A673 (cell line): ENCODE measurements at regions not wholly inside any gene's neighbourhood (a gene's known extent, or its start where the extent isn't known, plus 50 kb on each side); places are given as distances from the start of the nearest gene placed in this dataset.

Source experiments
- BruUV-seq: library from RNA; stranded (reverse); fragments of 400-500 nt; replicated peaks from 2 replicates; lab custom pipeline; 2021; lab: Mats Ljungman, UMichigan
- CTCF ChIA-PET: fragments of 300-600 bp; sonication (Branson Sonifier 250); formaldehyde crosslinking; loops from one replicate; lab custom pipeline; 2022; ENCODE audit warnings: antibody characterized with exemption; lab: Charles Lee
- POLR2A ChIA-PET: fragments of 300-600 bp; sonication (Branson Sonifier 250); formaldehyde crosslinking; loops from one replicate; lab custom pipeline; 2022; ENCODE audit warnings: antibody characterized with exemption; ENCODE audit not compliant: low non-redundant PET; lab: Charles Lee
- DNase-seq: peaks from one replicate; pipeline ENCODE4 v3.0.0-alpha.2; 2015; ENCODE audit warnings: low spot score
- H3K27ac ChIP-seq: fragments of 200-600 bp; sonication (generic); 2 replicates; pipeline ENCODE4 v1.5.1; 2016; ENCODE audit warnings: mixed run types, low read depth, mild to moderate bottlenecking, mixed read lengths, antibody characterized with exemption, low read length; ENCODE audit not compliant: poor library complexity, severe bottlenecking
- H3K27me3 ChIP-seq: fragments of 200-600 bp; sonication (generic); replicated peaks from 2 replicates; pipeline ENCODE4 v1.6.1; 2017; ENCODE audit warnings: mixed run types, low read depth, mild to moderate bottlenecking, mixed read lengths, antibody characterized with exemption, low read length; ENCODE audit not compliant: insufficient read depth, poor library complexity
- H3K36me3 ChIP-seq: fragments of 200-600 bp; sonication (generic); 2 replicates; pipeline ENCODE4 v1.6.1; 2016; ENCODE audit warnings: mixed run types, mild to moderate bottlenecking, mixed read lengths, antibody characterized with exemption, low read length; ENCODE audit not compliant: insufficient read depth, poor library complexity, severe bottlenecking
- H3K4me1 ChIP-seq: fragments of 200-600 bp; sonication (generic); 2 replicates; pipeline ENCODE4 v1.6.1; 2017; ENCODE audit warnings: mixed run types, mild to moderate bottlenecking, mixed read lengths, antibody characterized with exemption, low read length; ENCODE audit not compliant: insufficient read depth, poor library complexity, severe bottlenecking
- H3K4me3 ChIP-seq: fragments of 200-600 bp; sonication (generic); 2 replicates; pipeline ENCODE4 v1.5.1; 2016; ENCODE audit warnings: low read depth, mixed run types, mild to moderate bottlenecking, mixed read lengths, low read length; ENCODE audit not compliant: poor library complexity, severe bottlenecking
- H3K9me3 ChIP-seq: fragments of 200-600 bp; sonication (generic); 2 replicates; pipeline ENCODE4 v1.6.1; 2016; ENCODE audit warnings: mixed run types, low read depth, mild to moderate bottlenecking, mixed read lengths, antibody characterized with exemption, low read length; ENCODE audit not compliant: poor library complexity, severe bottlenecking
- EZH2 ChIP-seq: fragments of 200-600 bp; sonication (generic); IDR thresholded peaks from 2 replicates; pipeline ENCODE4 v1.6.1; 2017; ENCODE audit warnings: borderline replicate concordance, low read depth, mild to moderate bottlenecking, mixed read lengths, antibody characterized with exemption, low read length; ENCODE audit not compliant: poor library complexity, severe bottlenecking
- intact Hi-C: fragments of 100-400 bp; cut with micrococcal nuclease; formaldehyde crosslinking; loops from one replicate; pipeline ENCODE4 v1.10.0; 2022; ENCODE audit not compliant: unreplicated experiment
- TF ChIP-seq, protein P1 (sequence below): fragments of 300-800, 200-600 bp; sonication (generic); conservative IDR thresholded peaks from 2 replicates; pipeline ENCODE4 v1.5.1; 2017; ENCODE audit warnings: low read depth, mild to moderate bottlenecking, antibody characterized with exemption, low read length, moderate library complexity, mixed read lengths

DNA sequence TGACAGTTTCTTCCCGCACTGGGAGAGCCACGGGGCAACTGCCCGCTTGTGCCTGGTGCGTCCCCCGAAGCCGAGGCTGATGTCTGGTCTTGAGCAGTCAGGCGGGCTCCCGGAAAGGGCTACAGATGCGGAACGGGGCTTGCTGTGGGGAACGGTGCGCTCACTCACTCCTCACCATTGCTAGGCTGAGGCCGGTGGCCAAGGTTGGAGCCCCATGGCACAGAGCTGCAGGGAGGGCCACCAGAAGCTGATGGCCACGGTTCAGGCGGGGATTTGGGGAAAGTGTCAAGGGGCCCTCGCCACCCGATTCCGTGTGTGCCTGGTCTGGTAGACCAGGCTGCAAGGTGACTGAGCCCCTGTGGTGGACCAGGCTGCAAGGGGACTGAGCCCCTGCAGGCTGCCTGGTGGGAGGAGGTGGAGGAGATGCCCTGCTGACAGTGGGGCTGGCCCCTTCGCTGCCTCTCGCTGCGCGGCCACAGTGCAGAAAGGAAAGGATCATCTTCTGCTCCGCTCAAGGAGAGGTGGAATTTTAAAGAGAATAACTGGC lies 1315.8 kb downstream of the BRD1 start:
- ChIA-PET POLR2A (no interaction called here), CTCF (no interaction called here)
- Histone ChIP-seq H3K27ac (no peak overlapping the region), H3K4me3 (no peak overlapping the region), H3K9me3 (no peaks in the 10 kb centered on the region), H3K27me3 (no peaks in the 10 kb centered on the region), H3K36me3 (no peaks in the 10 kb centered on the region), H3K4me1 (no peaks in the 10 kb centered on the region)
- TF ChIP-seq, protein P1, sequence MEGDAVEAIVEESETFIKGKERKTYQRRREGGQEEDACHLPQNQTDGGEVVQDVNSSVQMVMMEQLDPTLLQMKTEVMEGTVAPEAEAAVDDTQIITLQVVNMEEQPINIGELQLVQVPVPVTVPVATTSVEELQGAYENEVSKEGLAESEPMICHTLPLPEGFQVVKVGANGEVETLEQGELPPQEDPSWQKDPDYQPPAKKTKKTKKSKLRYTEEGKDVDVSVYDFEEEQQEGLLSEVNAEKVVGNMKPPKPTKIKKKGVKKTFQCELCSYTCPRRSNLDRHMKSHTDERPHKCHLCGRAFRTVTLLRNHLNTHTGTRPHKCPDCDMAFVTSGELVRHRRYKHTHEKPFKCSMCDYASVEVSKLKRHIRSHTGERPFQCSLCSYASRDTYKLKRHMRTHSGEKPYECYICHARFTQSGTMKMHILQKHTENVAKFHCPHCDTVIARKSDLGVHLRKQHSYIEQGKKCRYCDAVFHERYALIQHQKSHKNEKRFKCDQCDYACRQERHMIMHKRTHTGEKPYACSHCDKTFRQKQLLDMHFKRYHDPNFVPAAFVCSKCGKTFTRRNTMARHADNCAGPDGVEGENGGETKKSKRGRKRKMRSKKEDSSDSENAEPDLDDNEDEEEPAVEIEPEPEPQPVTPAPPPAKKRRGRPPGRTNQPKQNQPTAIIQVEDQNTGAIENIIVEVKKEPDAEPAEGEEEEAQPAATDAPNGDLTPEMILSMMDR: no peak
- TF ChIP-seq EZH2: no peak
- no peak for DNase-seq
- intact Hi-C loops: no loop called here
- no TSS peak for BruUV-seq

DNA sequence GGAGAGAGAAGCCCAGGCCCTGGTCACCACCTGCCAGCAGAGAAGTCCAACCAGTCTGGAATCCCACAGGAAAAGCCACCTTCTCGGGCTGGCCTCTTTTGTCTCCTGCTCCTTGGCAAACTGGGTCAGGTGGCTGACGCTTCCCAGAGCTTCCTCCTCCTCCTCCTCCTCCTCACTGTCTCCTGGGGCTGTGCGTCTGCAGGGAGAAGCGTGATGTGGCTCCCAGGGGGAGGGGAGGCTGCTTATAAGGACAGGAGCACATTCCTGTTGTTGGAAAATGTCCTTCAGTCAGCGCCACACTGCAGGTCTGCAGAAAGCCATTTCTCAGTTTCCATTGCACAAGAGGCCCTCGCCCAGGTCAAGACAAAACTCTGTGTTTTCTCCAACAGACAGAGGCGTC lies 1316.5 kb downstream of the BRD1 start:
- no peaks in the 10 kb centered on the region for H3K36me3 ChIP-seq
- intact Hi-C loops: no loop called here

DNA sequence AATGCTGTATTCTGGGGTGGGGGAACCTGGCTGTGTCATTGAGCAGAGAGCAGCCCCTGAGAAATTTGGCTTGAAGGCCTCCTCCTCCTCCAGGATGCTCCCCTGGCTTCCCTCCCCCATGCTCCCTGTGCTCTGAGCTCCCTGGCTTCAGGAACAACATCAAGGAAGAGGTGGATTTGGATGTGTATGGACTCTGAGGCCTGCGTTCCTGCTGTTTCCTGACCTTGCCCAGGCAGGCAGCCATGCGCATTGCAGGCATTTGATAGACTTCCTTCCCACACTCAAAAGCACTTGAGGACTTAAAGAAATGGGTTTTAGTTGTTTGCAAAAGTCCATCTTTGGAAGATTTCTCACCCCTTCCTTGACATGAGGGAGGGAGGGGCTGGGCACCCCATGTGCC lies 1317.1 kb downstream of the BRD1 start:
- DNase-seq: no peak
- TF ChIP-seq, protein P1: no peak
- no peak for TF ChIP-seq EZH2
- H3K27me3 ChIP-seq: no peaks in the 10 kb centered on the region
- H3K36me3 ChIP-seq: no peaks in the 10 kb centered on the region
- ChIA-PET POLR2A (no interaction called here), CTCF (no interaction called here)
- H3K27ac ChIP-seq: no peak overlapping the region
- H3K4me3 ChIP-seq: no peak overlapping the region
- no TSS peak for BruUV-seq
- no peaks in the 10 kb centered on the region for H3K4me1 ChIP-seq
- H3K9me3 ChIP-seq: no peaks in the 10 kb centered on the region
- intact Hi-C loops: no loop called here

More for the DNA sequence above, 1316.5 kb downstream of the BRD1 start:
- Histone ChIP-seq H3K4me3 (no peak overlapping the region), H3K9me3 (no peaks in the 10 kb centered on the region), H3K27me3 (no peaks in the 10 kb centered on the region), H3K27ac (no peak overlapping the region), H3K4me1 (no peaks in the 10 kb centered on the region)
- no peak for DNase-seq
- POLR2A ChIA-PET: no interaction called here
- CTCF ChIA-PET: no interaction called here
- no peak for TF ChIP-seq EZH2
- TF ChIP-seq, protein P1: no peak
- BruUV-seq: no TSS peak
